Hepatocyte (in vitro differentiated cells): ENCODE measurements at regions not wholly inside any gene's neighbourhood (a gene's known extent, or its start where the extent isn't known, plus 50 kb on each side); places are given as distances from the start of the nearest gene placed in this dataset.

ENCODE experiments used
- EZH2 ChIP-seq: fragments of 200-600 bp; sonication (generic); IDR thresholded peaks from 2 replicates; pipeline ENCODE4 v1.6.1; 2016; ENCODE audit warnings: antibody characterized with exemption, mild to moderate bottlenecking, borderline replicate concordance
- EZH2phosphoT487 ChIP-seq: fragments of 200-600 bp; sonication (generic); IDR thresholded peaks from one replicate; pipeline ENCODE4 v1.6.1; 2018; ENCODE audit warnings: antibody characterized with exemption, mild to moderate bottlenecking, low read depth, moderate library complexity; ENCODE audit not compliant: unreplicated experiment, severe bottlenecking
- TF ChIP-seq, protein P1 (sequence below): fragments of 200-600 bp; sonication (generic); IDR thresholded peaks from 2 replicates; pipeline ENCODE4 v1.5.1; 2016; ENCODE audit warnings: antibody characterized with exemption, mild to moderate bottlenecking; ENCODE audit not compliant: poor library complexity

- TF ChIP-seq EZH2, result no peak
- TF ChIP-seq, protein P1, sequence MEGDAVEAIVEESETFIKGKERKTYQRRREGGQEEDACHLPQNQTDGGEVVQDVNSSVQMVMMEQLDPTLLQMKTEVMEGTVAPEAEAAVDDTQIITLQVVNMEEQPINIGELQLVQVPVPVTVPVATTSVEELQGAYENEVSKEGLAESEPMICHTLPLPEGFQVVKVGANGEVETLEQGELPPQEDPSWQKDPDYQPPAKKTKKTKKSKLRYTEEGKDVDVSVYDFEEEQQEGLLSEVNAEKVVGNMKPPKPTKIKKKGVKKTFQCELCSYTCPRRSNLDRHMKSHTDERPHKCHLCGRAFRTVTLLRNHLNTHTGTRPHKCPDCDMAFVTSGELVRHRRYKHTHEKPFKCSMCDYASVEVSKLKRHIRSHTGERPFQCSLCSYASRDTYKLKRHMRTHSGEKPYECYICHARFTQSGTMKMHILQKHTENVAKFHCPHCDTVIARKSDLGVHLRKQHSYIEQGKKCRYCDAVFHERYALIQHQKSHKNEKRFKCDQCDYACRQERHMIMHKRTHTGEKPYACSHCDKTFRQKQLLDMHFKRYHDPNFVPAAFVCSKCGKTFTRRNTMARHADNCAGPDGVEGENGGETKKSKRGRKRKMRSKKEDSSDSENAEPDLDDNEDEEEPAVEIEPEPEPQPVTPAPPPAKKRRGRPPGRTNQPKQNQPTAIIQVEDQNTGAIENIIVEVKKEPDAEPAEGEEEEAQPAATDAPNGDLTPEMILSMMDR, result no peak
- no peak for TF ChIP-seq EZH2phosphoT487
These were observed 269.7 kb downstream of the HS3ST1 start for GRCh38 chr4:11158971-11159370.
